ENCODE measurements at regions not wholly inside any gene's neighbourhood (a gene's known extent, or its start where the extent isn't known, plus 50 kb on each side); places are given as distances from the start of the nearest gene placed in this dataset.
A peak's percentile ranks its signal among the peaks of the same experiment; 100 is the strongest.

- DNase-seq (ENCODE audit: low read depth): peak; percentile 65
- TF ChIP-seq POLR2A (IDR thresholded peaks at IDR 0.05; ENCODE audit: extremely low read depth, insufficient read length) (no peak), MYC (IDR thresholded peaks at IDR 0.05; ENCODE audit: low read depth, low read length) (peak; percentile 77), CTCF (IDR thresholded peaks at IDR 0.05; ENCODE audit: low read depth, low read length) (no peak), MAX (IDR thresholded peaks at IDR 0.05; ENCODE audit: low read depth, low read length) (peak; percentile 86)
- H3K4me3 ChIP-seq (ENCODE audit: low read depth, low read length): no peak overlapping the region
These were observed 260.3 kb upstream of the KLF4 start for GRCh38 chr9:107749787-107750444.

- TF ChIP-seq MYC (IDR thresholded peaks at IDR 0.05; ENCODE audit: low read depth, low read length): no peak
- no peak for TF ChIP-seq CTCF (IDR thresholded peaks at IDR 0.05; ENCODE audit: low read depth, low read length)
- no peak for TF ChIP-seq POLR2A (IDR thresholded peaks at IDR 0.05; ENCODE audit: extremely low read depth, insufficient read length)
- TF ChIP-seq MAX (IDR thresholded peaks at IDR 0.05; ENCODE audit: low read depth, low read length): no peak
- H3K4me3 ChIP-seq (ENCODE audit: low read depth, low read length): no peak overlapping the region
- no peak for DNase-seq (ENCODE audit: low read depth)
These were observed 255.3 kb upstream of the KLF4 start for GRCh38 chr9:107744873-107745272.

GRCh38 chr9:107742531-107743309 is 253.2 kb upstream of the KLF4 start:
- no peak for TF ChIP-seq POLR2A (IDR thresholded peaks at IDR 0.05; ENCODE audit: extremely low read depth, insufficient read length)
- TF ChIP-seq MAX (IDR thresholded peaks at IDR 0.05; ENCODE audit: low read depth, low read length): no peak
- no peak for TF ChIP-seq MYC (IDR thresholded peaks at IDR 0.05; ENCODE audit: low read depth, low read length)
- no peak for TF ChIP-seq CTCF (IDR thresholded peaks at IDR 0.05; ENCODE audit: low read depth, low read length)
- H3K4me3 ChIP-seq (ENCODE audit: low read depth, low read length): no peak overlapping the region
- no peak for DNase-seq (ENCODE audit: low read depth)

- DNase-seq (ENCODE audit: low read depth): no peak
These were observed 250.8 kb upstream of the KLF4 start for GRCh38 chr9:107740088-107740980.

More at GRCh38 chr9:107740088-107740980, 250.8 kb upstream of the KLF4 start:
- TF ChIP-seq CTCF (IDR thresholded peaks at IDR 0.05; ENCODE audit: low read depth, low read length) (no peak), POLR2A (IDR thresholded peaks at IDR 0.05; ENCODE audit: extremely low read depth, insufficient read length) (no peak), MYC (IDR thresholded peaks at IDR 0.05; ENCODE audit: low read depth, low read length) (no peak), MAX (IDR thresholded peaks at IDR 0.05; ENCODE audit: low read depth, low read length) (no peak)
- H3K4me3 ChIP-seq (ENCODE audit: low read depth, low read length): no peak overlapping the region
